Endothelial cell of umbilical vein (primary cell): ENCODE measurements at regions not wholly inside any gene's neighbourhood (a gene's known extent, or its start where the extent isn't known, plus 50 kb on each side); places are given as distances from the start of the nearest gene placed in this dataset.
"Not testable (repeated sequence)": the region's sequence is repeated elsewhere in the genome, so short reads cannot be mapped to it uniquely, and the experiment has no call there.

Source experiments
- BruUV-seq: library from RNA; stranded (reverse); fragments of 400-500 nt; replicated peaks from 2 replicates; lab custom pipeline; 2021; lab: Mats Ljungman, UMichigan
- CTCF ChIA-PET: fragments of 300-600, 350-600 bp; sonication (Branson Sonifier 250); formaldehyde crosslinking; loops from one replicate; lab custom pipeline; 2021; ENCODE audit warnings: antibody characterized with exemption, inconsistent platforms; lab: Charles Lee
- POLR2A ChIA-PET: fragments of 300-600, 350-600 bp; sonication (Branson Sonifier 250); formaldehyde crosslinking; loops from one replicate; lab custom pipeline; 2021; ENCODE audit warnings: antibody characterized with exemption, inconsistent platforms; lab: Charles Lee
- DNase-seq: peaks from one replicate; pipeline ENCODE4 v3.0.0-alpha.2; 2011; ENCODE audit warnings: low read depth, low spot score
- FAIRE-seq: peaks from 2 replicates; lab custom pipeline; 2011; peaks lifted over from hg19 to GRCh38; lab: Jason Lieb, UNC
- H2AFZ ChIP-seq: 2 replicates; pipeline ENCODE4 v1.6.0; 2012; ENCODE audit warnings: low read depth, low read length, control low read depth, inconsistent platforms
- H3K27ac ChIP-seq: 2 replicates; pipeline ENCODE4 v1.5.1; 2011; ENCODE audit warnings: low read depth, mild to moderate bottlenecking, control low read depth, low read length, moderate library complexity; ENCODE audit not compliant: insufficient read depth
- H3K27me3 ChIP-seq, 2 experiments: 2 replicates each; pipeline versions ENCODE4 v1.6.0 to v1.6.1; 2011; ENCODE audit warnings: low read length in 2 of 2, mixed read lengths in 1 of 2; ENCODE audit not compliant: control insufficient read depth in 2 of 2, insufficient read depth in 2 of 2
- H3K36me3 ChIP-seq, 2 experiments: 2 replicates in 1 of 2; 3 replicates in 1 of 2; pipeline ENCODE4 v1.5.1; 2011; ENCODE audit warnings: low read length in 2 of 2, mild to moderate bottlenecking in 1 of 2, moderate library complexity in 1 of 2; ENCODE audit not compliant: control insufficient read depth in 2 of 2, insufficient read depth in 2 of 2; ENCODE audit errors: extremely low read depth in 1 of 2
- H3K4me1 ChIP-seq: 3 replicates; pipeline ENCODE4 v1.5.1; 2011; ENCODE audit warnings: mild to moderate bottlenecking, low read length; ENCODE audit not compliant: control insufficient read depth, insufficient read depth; ENCODE audit errors: extremely low read depth
- H3K4me2 ChIP-seq: 2 replicates; pipeline ENCODE4 v1.6.1; 2011; ENCODE audit warnings: low read length, control low read depth, mixed read lengths; ENCODE audit not compliant: insufficient read depth
- H3K4me3 ChIP-seq, 3 experiments: fragments of 200-600 bp in 1 of 3; sonication (generic), shearing (Covaris generic) in 1 of 3; replicated peaks in 1 of 3; 2 replicates each; pipeline ENCODE4 v1.5.1; 2011 to 2016; ENCODE audit warnings: control low read depth in 3 of 3, low read length in 3 of 3, mild to moderate bottlenecking in 2 of 3, inconsistent platforms in 1 of 3, low read depth in 1 of 3, moderate library complexity in 1 of 3; ENCODE audit not compliant: insufficient read depth in 1 of 3
- H3K79me2 ChIP-seq: 2 replicates; pipeline ENCODE4 v1.6.0; 2012; ENCODE audit warnings: low read length, inconsistent platforms; ENCODE audit not compliant: control insufficient read depth, insufficient read depth
- H3K9ac ChIP-seq: replicated peaks from 2 replicates; pipeline ENCODE3; 2011; ENCODE audit warnings: low read length, control low read depth; ENCODE audit not compliant: insufficient read depth; ENCODE audit errors: extremely low read depth
- H3K9me1 ChIP-seq: replicated peaks from 3 replicates; pipeline ENCODE4 v1.6.0; 2011; ENCODE audit warnings: mild to moderate bottlenecking, low read length; ENCODE audit not compliant: control insufficient read depth, insufficient read depth; ENCODE audit errors: extremely low read depth
- H3K9me3 ChIP-seq: replicated peaks from 2 replicates; pipeline ENCODE4 v1.5.1; 2012; ENCODE audit warnings: low read length, inconsistent platforms; ENCODE audit not compliant: control insufficient read depth, insufficient read depth
- H4K20me1 ChIP-seq: replicated peaks from 2 replicates; pipeline ENCODE3; 2011; ENCODE audit warnings: mild to moderate bottlenecking, low read length; ENCODE audit not compliant: control insufficient read depth, insufficient read depth; ENCODE audit errors: extremely low read depth
- dilution Hi-C: fragments of 300-500 bp; cut with MboI; formaldehyde crosslinking; loops from one replicate; pipeline ENCODE4 v1.15.0; 2019; ENCODE audit warnings: low sequenced_read_pairs; ENCODE audit not compliant: extremely low pct_ligation_motif_present
- intact Hi-C: fragments of 100-400 bp; cut with micrococcal nuclease; formaldehyde crosslinking; loops from one replicate; pipeline ENCODE4 v1.10.0; 2022

GRCh38 chr9:41653560-41654340 is 464.6 kb upstream of the ZNG1F start:
- H4K20me1 ChIP-seq, H3K9ac ChIP-seq, H3K79me2 ChIP-seq, H3K36me3 ChIP-seq, H3K4me1 ChIP-seq, DNase-seq, H3K4me3 ChIP-seq, H3K27ac ChIP-seq, H3K9me1 ChIP-seq, FAIRE-seq, dilution Hi-C loops, CTCF ChIA-PET, H3K27me3 ChIP-seq, intact Hi-C loops, H2AFZ ChIP-seq, BruUV-seq, POLR2A ChIA-PET, H3K9me3 ChIP-seq, H3K4me2 ChIP-seq: not testable (repeated sequence)

GRCh38 chr9:41652800-41653199 is 463.7 kb upstream of the ZNG1F start:
- intact Hi-C loops, FAIRE-seq, H3K4me1 ChIP-seq, H4K20me1 ChIP-seq, H2AFZ ChIP-seq, H3K9me1 ChIP-seq, H3K9ac ChIP-seq, H3K4me3 ChIP-seq, H3K27ac ChIP-seq, BruUV-seq, CTCF ChIA-PET, H3K9me3 ChIP-seq, H3K36me3 ChIP-seq, DNase-seq, POLR2A ChIA-PET, H3K4me2 ChIP-seq, dilution Hi-C loops, H3K79me2 ChIP-seq, H3K27me3 ChIP-seq: not testable (repeated sequence)

- dilution Hi-C loops, intact Hi-C loops, H3K9me3 ChIP-seq, H3K36me3 ChIP-seq, H3K9ac ChIP-seq, H3K27ac ChIP-seq, H3K9me1 ChIP-seq, H3K4me1 ChIP-seq, H3K79me2 ChIP-seq, FAIRE-seq, POLR2A ChIA-PET, H2AFZ ChIP-seq, H3K4me2 ChIP-seq, H4K20me1 ChIP-seq, BruUV-seq, H3K4me3 ChIP-seq, DNase-seq, H3K27me3 ChIP-seq, CTCF ChIA-PET: not testable (repeated sequence)
These were observed 463.1 kb upstream of the ZNG1F start for GRCh38 chr9:41652100-41652713.

GRCh38 chr9:41650086-41650485 is 461.0 kb upstream of the ZNG1F start:
- FAIRE-seq, intact Hi-C loops, CTCF ChIA-PET, H3K9me1 ChIP-seq, dilution Hi-C loops, H3K4me1 ChIP-seq, H2AFZ ChIP-seq, H3K4me2 ChIP-seq, H3K9me3 ChIP-seq, H3K27ac ChIP-seq, BruUV-seq, H3K27me3 ChIP-seq, H3K79me2 ChIP-seq, H3K36me3 ChIP-seq, H3K4me3 ChIP-seq, H4K20me1 ChIP-seq, H3K9ac ChIP-seq, POLR2A ChIA-PET, DNase-seq: not testable (repeated sequence)
